Transverse colon (tissue), 4 donors: ENCODE measurements at regions not wholly inside any gene's neighbourhood (a gene's known extent, or its start where the extent isn't known, plus 50 kb on each side); places are given as distances from the start of the nearest gene placed in this dataset.

Experiments
- CTCF ChIP-seq, 5 experiments: fragments of 200-600 bp in 3 of 5; fragments of 450-650 bp in 2 of 5; sonication (generic) in 3 of 5; IDR thresholded peaks; 1 replicate in 2 of 5; 2 replicates in 3 of 5; pipeline ENCODE4 v1.5.1; 2016 to 2017; ENCODE audit warnings: antibody characterized with exemption in 5 of 5, inconsistent platforms in 3 of 5, mild to moderate bottlenecking in 2 of 5, moderate library complexity in 1 of 5
- EP300 ChIP-seq: sonication (generic); formaldehyde crosslinking; IDR thresholded peaks from one replicate; pipeline ENCODE4 v1.6.1; 2017; ENCODE audit warnings: antibody characterized with exemption, low read depth
- POLR2A ChIP-seq: fragments of 450-650 bp; IDR thresholded peaks from one replicate; pipeline ENCODE4 v1.6.1; 2016; ENCODE audit warnings: antibody characterized with exemption, mild to moderate bottlenecking, moderate library complexity
- POLR2AphosphoS5 ChIP-seq, 3 donors: sonication (generic); formaldehyde crosslinking; IDR thresholded peaks; one replicate each; pipeline ENCODE4 v1.6.1; 2016; ENCODE audit warnings: antibody characterized with exemption in 3 of 3

- TF ChIP-seq CTCF (IDR thresholded peaks at IDR 0.05) (no peak), POLR2A (no peak), EP300 (no peak), POLR2AphosphoS5 (IDR thresholded peaks at IDR 0.05) (no peak)
Observed at GRCh38 chr15:47292638-47293190, 424.6 kb upstream of the SEMA6D start.
